ENCODE measurements at regions not wholly inside any gene's neighbourhood (a gene's known extent, or its start where the extent isn't known, plus 50 kb on each side); places are given as distances from the start of the nearest gene placed in this dataset.

- no peaks in the 10 kb centered on the region for H3K36me3 ChIP-seq (ENCODE audit: insufficient read depth, low read length)
- H3K4me1 ChIP-seq (ENCODE audit: insufficient read depth, low read length), result no peaks in the 10 kb centered on the region
- peaks cover 0 to 5% of the 10 kb centered on the region in 2 experiments for H3K9me3 ChIP-seq (ENCODE audit: control insufficient read depth in 1 of 2, insufficient read depth in 1 of 2, low read length in 2 of 2)
- H3K9me3 Mint-ChIP-seq, result peaks cover 9% of the 10 kb centered on the region
- DNase-seq (no peak), ATAC-seq (ENCODE audit: poor library complexity) (no peak)
- no peaks in the 10 kb centered on the region for H3K36me3 Mint-ChIP-seq (ENCODE audit: low read depth)
- no peak for TF ChIP-seq CTCF (IDR thresholded peaks at IDR 0.05)
- H3K27me3 ChIP-seq (ENCODE audit: control insufficient read depth in 1 of 2, insufficient read depth in 2 of 2, low read length in 2 of 2), result no peaks in the 10 kb centered on the region
- H3K4me3 ChIP-seq (ENCODE audit: low read length), result no peak overlapping the region
- intact Hi-C loops (cut with DNase I, micrococcal nuclease), result no loop called here
- H3K27me3 Mint-ChIP-seq, result no peaks in the 10 kb centered on the region
- CTCF ChIA-PET, result no interaction called here
- POLR2A ChIA-PET, result no interaction called here
- H3K27ac Mint-ChIP-seq, result no peak overlapping the region
- H3K4me1 Mint-ChIP-seq (ENCODE audit: low read depth), result no peaks in the 10 kb centered on the region
- H3K4me3 Mint-ChIP-seq, result no peak overlapping the region
- no peak overlapping the region for H3K27ac ChIP-seq (ENCODE audit: low read depth in 1 of 2, low read length in 2 of 2)
These were observed 739.7 kb upstream of the CDH9 start for GRCh38 chr5:27778121-27778520.

- no peak overlapping the region for H3K4me3 Mint-ChIP-seq
- H3K27ac Mint-ChIP-seq, result no peak overlapping the region
- TF ChIP-seq CTCF (IDR thresholded peaks at IDR 0.05), result no peak
- H3K36me3 ChIP-seq (ENCODE audit: insufficient read depth, low read length), result no peaks in the 10 kb centered on the region
- no peaks in the 10 kb centered on the region for H3K36me3 Mint-ChIP-seq (ENCODE audit: low read depth)
- H3K4me3 ChIP-seq (ENCODE audit: low read length), result no peak overlapping the region
- no peaks in the 10 kb centered on the region for H3K27me3 Mint-ChIP-seq
- intact Hi-C loops (cut with DNase I, micrococcal nuclease), result no loop called here
- H3K27me3 ChIP-seq (ENCODE audit: control insufficient read depth in 1 of 2, insufficient read depth in 2 of 2, low read length in 2 of 2), result no peaks in the 10 kb centered on the region
- ChIA-PET CTCF (no interaction called here), POLR2A (no interaction called here)
- H3K4me1 Mint-ChIP-seq (ENCODE audit: low read depth), result no peaks in the 10 kb centered on the region
- ATAC-seq (ENCODE audit: poor library complexity) (no peak), DNase-seq (no peak)
- peaks cover 0 to 5% of the 10 kb centered on the region in 2 experiments for H3K9me3 ChIP-seq (ENCODE audit: control insufficient read depth in 1 of 2, insufficient read depth in 1 of 2, low read length in 2 of 2)
- H3K4me1 ChIP-seq (ENCODE audit: insufficient read depth, low read length), result no peaks in the 10 kb centered on the region
- peaks cover 15% of the 10 kb centered on the region for H3K9me3 Mint-ChIP-seq
- no peak overlapping the region for H3K27ac ChIP-seq (ENCODE audit: low read depth in 1 of 2, low read length in 2 of 2)
These were observed 735.2 kb upstream of the CDH9 start for GRCh38 chr5:27773636-27774035.

GRCh38 chr5:27773166-27773565 lies 734.8 kb upstream of the CDH9 start:
- Mint-ChIP-seq H3K27me3 (no peaks in the 10 kb centered on the region), H3K9me3 (peaks cover 17% of the 10 kb centered on the region), H3K27ac (no peak overlapping the region), H3K4me3 (no peak overlapping the region), H3K36me3 (ENCODE audit: low read depth) (no peaks in the 10 kb centered on the region), H3K4me1 (ENCODE audit: low read depth) (no peaks in the 10 kb centered on the region)
- H3K27ac ChIP-seq (ENCODE audit: low read depth in 1 of 2, low read length in 2 of 2), result no peak overlapping the region
- no peaks in the 10 kb centered on the region for H3K27me3 ChIP-seq (ENCODE audit: control insufficient read depth in 1 of 2, insufficient read depth in 2 of 2, low read length in 2 of 2)
- H3K4me3 ChIP-seq (ENCODE audit: low read length), result no peak overlapping the region
- ChIA-PET CTCF (no interaction called here), POLR2A (no interaction called here)
- no peaks in the 10 kb centered on the region for H3K36me3 ChIP-seq (ENCODE audit: insufficient read depth, low read length)
- no peak for TF ChIP-seq CTCF (IDR thresholded peaks at IDR 0.05)
- H3K9me3 ChIP-seq (ENCODE audit: control insufficient read depth in 1 of 2, insufficient read depth in 1 of 2, low read length in 2 of 2), result peaks cover 0 to 5% of the 10 kb centered on the region in 2 experiments
- intact Hi-C loops (cut with DNase I, micrococcal nuclease), result no loop called here
- ATAC-seq (ENCODE audit: poor library complexity) (no peak), DNase-seq (no peak)
- no peaks in the 10 kb centered on the region for H3K4me1 ChIP-seq (ENCODE audit: insufficient read depth, low read length)

All from CD4-positive, alpha-beta T cell (primary cell).